Inflammatory macrophage treated with lipopolysaccharide for 4 hours (primary cell): ENCODE measurements at regions not wholly inside any gene's neighbourhood (a gene's known extent, or its start where the extent isn't known, plus 50 kb on each side); places are given as distances from the start of the nearest gene placed in this dataset.
A peak's percentile ranks its signal among the peaks of the same experiment; 100 is the strongest.
"Not testable (repeated sequence)": the region's sequence is repeated elsewhere in the genome, so short reads cannot be mapped to it uniquely, and the experiment has no call there.

Source experiments
- DNase-seq: peaks from one replicate; pipeline ENCODE4 v3.0.0-alpha.2; 2020

GRCh38 chr3:67940210-67940952 is 286.0 kb upstream of the SUCLG2 start:
- peak; percentile 89 for DNase-seq

- DNase-seq = no peak
Observed at GRCh38 chr3:67937498-67938118, 283.2 kb upstream of the SUCLG2 start.

- DNase-seq = not testable (repeated sequence)
Observed at GRCh38 chr3:67930394-67930793, 276.0 kb upstream of the SUCLG2 start.

GRCh38 chr3:67923796-67924195 is 269.4 kb upstream of the SUCLG2 start:
- DNase-seq = peak; percentile 5

GRCh38 chr3:67920969-67921368 is 266.6 kb upstream of the SUCLG2 start:
- no peak for DNase-seq

GRCh38 chr3:67920311-67920710 is 265.9 kb upstream of the SUCLG2 start:
- DNase-seq = no peak

GRCh38 chr3:67916353-67916752 is 261.9 kb upstream of the SUCLG2 start:
- DNase-seq = no peak

- no peak for DNase-seq
Observed at GRCh38 chr3:67907735-67908134, 253.3 kb upstream of the SUCLG2 start.

- DNase-seq = no peak
Observed at GRCh38 chr3:67906261-67906660, 251.8 kb upstream of the SUCLG2 start.

GRCh38 chr3:67901681-67902080 is 247.3 kb upstream of the SUCLG2 start:
- no peak for DNase-seq

- no peak for DNase-seq
Observed at GRCh38 chr3:67898916-67899315, 244.5 kb upstream of the SUCLG2 start.

- DNase-seq = no peak
Observed at GRCh38 chr3:67897351-67898336, 243.2 kb upstream of the SUCLG2 start.

GRCh38 chr3:67896130-67896529 is 241.7 kb upstream of the SUCLG2 start:
- no peak for DNase-seq

- no peak for DNase-seq
Observed at GRCh38 chr3:67894510-67894909, 240.1 kb upstream of the SUCLG2 start.

GRCh38 chr3:67884345-67884744 is 229.9 kb upstream of the SUCLG2 start:
- no peak for DNase-seq

GRCh38 chr3:67883766-67884165 is 229.4 kb upstream of the SUCLG2 start:
- DNase-seq = no peak

- no peak for DNase-seq
Observed at GRCh38 chr3:67882981-67883380, 228.6 kb upstream of the SUCLG2 start.

- no peak for DNase-seq
Observed at GRCh38 chr3:67876261-67876660, 221.8 kb upstream of the SUCLG2 start.

- DNase-seq = no peak
Observed at GRCh38 chr3:67875858-67876257, 221.4 kb upstream of the SUCLG2 start.

- DNase-seq = no peak
Observed at GRCh38 chr3:67875338-67875737, 220.9 kb upstream of the SUCLG2 start.

GRCh38 chr3:67870477-67870876 is 216.1 kb upstream of the SUCLG2 start:
- no peak for DNase-seq

- no peak for DNase-seq
Observed at GRCh38 chr3:67866571-67866970, 212.2 kb upstream of the SUCLG2 start.

GRCh38 chr3:67864587-67865183 is 210.3 kb upstream of the SUCLG2 start:
- no peak for DNase-seq
